Mesothelial cell of epicardium (in vitro differentiated cells): ENCODE measurements at regions not wholly inside any gene's neighbourhood (a gene's known extent, or its start where the extent isn't known, plus 50 kb on each side); places are given as distances from the start of the nearest gene placed in this dataset.

Experiments used
- DNase-seq, 2 experiments: peaks; one replicate each; pipeline ENCODE4 v3.0.0; 2021; ENCODE audit warnings: low spot score in 2 of 2; ENCODE audit not compliant: unreplicated experiment in 2 of 2
- H3K27ac Mint-ChIP-seq: 2 replicates; pipeline ENCODE4 v1.8.0; 2021; ENCODE audit warnings: mixed read lengths
- H3K27me3 Mint-ChIP-seq: 2 replicates; pipeline ENCODE4 v1.8.0; 2021; ENCODE audit warnings: low read depth, mixed read lengths
- H3K36me3 Mint-ChIP-seq: 2 replicates; pipeline ENCODE4 v1.8.0; 2021; ENCODE audit warnings: mixed read lengths
- H3K4me1 Mint-ChIP-seq: 2 replicates; pipeline ENCODE4 v1.8.0; 2021; ENCODE audit warnings: mixed read lengths
- H3K4me3 Mint-ChIP-seq: 2 replicates; pipeline ENCODE4 v1.8.0; 2021; ENCODE audit warnings: mild to moderate bottlenecking, moderate library complexity, mixed read lengths
- H3K9me3 Mint-ChIP-seq: 2 replicates; pipeline ENCODE4 v1.8.0; 2021; ENCODE audit warnings: mixed read lengths
- CTCF ChIP-seq: fragments of 200-600 bp; sonication (generic); IDR thresholded peaks from one replicate; pipeline ENCODE4 v1.5.0; 2021; ENCODE audit warnings: antibody characterized with exemption; ENCODE audit not compliant: unreplicated experiment

GRCh38 chr11:119864836-119865235 is 135.8 kb upstream of the NECTIN1 start:
- H3K4me1 Mint-ChIP-seq = peaks cover 37% of the 10 kb centered on the region
- H3K27ac Mint-ChIP-seq = no peak overlapping the region
- no peak for TF ChIP-seq CTCF
- no peak overlapping the region for H3K4me3 Mint-ChIP-seq
- H3K36me3 Mint-ChIP-seq = no peaks in the 10 kb centered on the region
- DNase-seq = no peak
- no peaks in the 10 kb centered on the region for H3K9me3 Mint-ChIP-seq
- H3K27me3 Mint-ChIP-seq = peaks cover 10% of the 10 kb centered on the region

- H3K9me3 Mint-ChIP-seq = no peaks in the 10 kb centered on the region
- no peak overlapping the region for H3K27ac Mint-ChIP-seq
- H3K4me1 Mint-ChIP-seq = peaks cover 37% of the 10 kb centered on the region
- no peak overlapping the region for H3K4me3 Mint-ChIP-seq
- DNase-seq = no peak
- no peak for TF ChIP-seq CTCF
- peaks cover 11% of the 10 kb centered on the region for H3K27me3 Mint-ChIP-seq
- H3K36me3 Mint-ChIP-seq = no peaks in the 10 kb centered on the region
Measured at GRCh38 chr11:119863851-119864601, 135.0 kb upstream of the NECTIN1 start.

- Mint-ChIP-seq H3K4me3 (no peak overlapping the region), H3K9me3 (no peaks in the 10 kb centered on the region), H3K4me1 (peaks cover 37% of the 10 kb centered on the region), H3K36me3 (no peaks in the 10 kb centered on the region), H3K27me3 (peaks cover 15% of the 10 kb centered on the region), H3K27ac (no peak overlapping the region)
- no peak for DNase-seq
- no peak for TF ChIP-seq CTCF
Measured at GRCh38 chr11:119863236-119863635, 134.2 kb upstream of the NECTIN1 start.

GRCh38 chr11:119861160-119861559 is 132.2 kb upstream of the NECTIN1 start:
- peaks cover 16% of the 10 kb centered on the region for H3K27me3 Mint-ChIP-seq
- H3K27ac Mint-ChIP-seq = no peak overlapping the region
- H3K4me1 Mint-ChIP-seq = peaks cover 40% of the 10 kb centered on the region
- H3K4me3 Mint-ChIP-seq = no peak overlapping the region
- DNase-seq = no peak
- no peaks in the 10 kb centered on the region for H3K9me3 Mint-ChIP-seq
- no peaks in the 10 kb centered on the region for H3K36me3 Mint-ChIP-seq
- TF ChIP-seq CTCF = no peak

GRCh38 chr11:119860561-119861094 is 131.6 kb upstream of the NECTIN1 start:
- peaks cover 16% of the 10 kb centered on the region for H3K27me3 Mint-ChIP-seq
- DNase-seq = no peak
- no peaks in the 10 kb centered on the region for H3K9me3 Mint-ChIP-seq
- no peak overlapping the region for H3K27ac Mint-ChIP-seq
- H3K4me1 Mint-ChIP-seq = peaks cover 36% of the 10 kb centered on the region
- H3K4me3 Mint-ChIP-seq = no peak overlapping the region
- TF ChIP-seq CTCF = no peak
- no peaks in the 10 kb centered on the region for H3K36me3 Mint-ChIP-seq
